Thyroid gland (tissue), 4 donors: ENCODE measurements at regions not wholly inside any gene's neighbourhood (a gene's known extent, or its start where the extent isn't known, plus 50 kb on each side); places are given as distances from the start of the nearest gene placed in this dataset.

Source experiments
- POLR2A ChIP-seq, 2 donors: fragments of 450-650 bp; IDR thresholded peaks; one replicate each; pipeline ENCODE4 v1.6.1; 2017; ENCODE audit warnings: antibody characterized with exemption in 2 of 2, mild to moderate bottlenecking in 2 of 2, moderate library complexity in 1 of 2
- TF ChIP-seq, protein P1 (sequence below), 6 experiments: fragments of 200-600 bp in 3 of 6; fragments of 450-650 bp in 3 of 6; sonication (generic) in 3 of 6; IDR thresholded peaks; one replicate each; pipeline ENCODE4 v1.5.1; 2016 to 2019; ENCODE audit warnings: antibody characterized with exemption in 6 of 6, mild to moderate bottlenecking in 2 of 6, inconsistent platforms in 1 of 6, moderate library complexity in 1 of 6

DNA sequence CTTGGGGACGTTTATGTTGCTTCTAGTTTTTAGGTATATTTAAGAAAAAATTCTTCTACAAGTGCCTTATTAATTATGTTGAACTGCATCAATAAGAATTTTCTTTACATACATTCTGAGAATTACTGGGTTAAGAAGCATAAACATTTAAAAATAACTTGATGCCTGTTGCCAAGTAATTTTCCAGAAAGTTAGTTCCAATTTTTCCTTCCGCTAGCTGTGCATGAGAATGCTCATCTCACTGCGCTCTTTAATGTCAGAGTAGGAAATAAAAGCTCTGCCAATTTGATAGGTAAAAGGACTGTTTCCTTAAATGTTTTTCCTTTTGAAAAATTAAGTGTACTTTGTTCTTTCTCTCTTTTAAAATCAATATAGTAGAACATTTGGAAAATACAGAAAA is 113.1 kb upstream of the ZBED5 start:
- TF ChIP-seq, protein P1, sequence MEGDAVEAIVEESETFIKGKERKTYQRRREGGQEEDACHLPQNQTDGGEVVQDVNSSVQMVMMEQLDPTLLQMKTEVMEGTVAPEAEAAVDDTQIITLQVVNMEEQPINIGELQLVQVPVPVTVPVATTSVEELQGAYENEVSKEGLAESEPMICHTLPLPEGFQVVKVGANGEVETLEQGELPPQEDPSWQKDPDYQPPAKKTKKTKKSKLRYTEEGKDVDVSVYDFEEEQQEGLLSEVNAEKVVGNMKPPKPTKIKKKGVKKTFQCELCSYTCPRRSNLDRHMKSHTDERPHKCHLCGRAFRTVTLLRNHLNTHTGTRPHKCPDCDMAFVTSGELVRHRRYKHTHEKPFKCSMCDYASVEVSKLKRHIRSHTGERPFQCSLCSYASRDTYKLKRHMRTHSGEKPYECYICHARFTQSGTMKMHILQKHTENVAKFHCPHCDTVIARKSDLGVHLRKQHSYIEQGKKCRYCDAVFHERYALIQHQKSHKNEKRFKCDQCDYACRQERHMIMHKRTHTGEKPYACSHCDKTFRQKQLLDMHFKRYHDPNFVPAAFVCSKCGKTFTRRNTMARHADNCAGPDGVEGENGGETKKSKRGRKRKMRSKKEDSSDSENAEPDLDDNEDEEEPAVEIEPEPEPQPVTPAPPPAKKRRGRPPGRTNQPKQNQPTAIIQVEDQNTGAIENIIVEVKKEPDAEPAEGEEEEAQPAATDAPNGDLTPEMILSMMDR (IDR thresholded peaks at IDR 0.05): no peak
- TF ChIP-seq POLR2A (IDR thresholded peaks at IDR 0.05): no peak
